PC-9 (cell line): ENCODE measurements at regions not wholly inside any gene's neighbourhood (a gene's known extent, or its start where the extent isn't known, plus 50 kb on each side); places are given as distances from the start of the nearest gene placed in this dataset.

ENCODE experiments used
- BruUV-seq: library from RNA; stranded (reverse); fragments of 400-500 nt; replicated peaks from 2 replicates; lab custom pipeline; 2021; lab: Mats Ljungman, UMichigan
- CTCF ChIA-PET: fragments of 300-600 bp; sonication (Branson Sonifier 250); formaldehyde crosslinking; loops from one replicate; lab custom pipeline; 2022; ENCODE audit warnings: antibody characterized with exemption; lab: Charles Lee
- POLR2A ChIA-PET: fragments of 300-600 bp; sonication (Branson Sonifier 250); formaldehyde crosslinking; loops from one replicate; lab custom pipeline; 2022; ENCODE audit warnings: antibody characterized with exemption; ENCODE audit not compliant: unreplicated experiment; lab: Charles Lee
- DNase-seq, 2 experiments: peaks; one replicate each; pipeline versions ENCODE4 v3.0.0 to v3.0.0-alpha.2; 2015 to 2022; ENCODE audit warnings: mixed read lengths in 1 of 2
- H2AFZ ChIP-seq: fragments of 200-600 bp; sonication (generic); 2 replicates; pipeline ENCODE4 v1.8.1; 2017; ENCODE audit warnings: antibody characterized with exemption
- H3F3A ChIP-seq: fragments of 200-600 bp; sonication (generic); 2 replicates; pipeline ENCODE4 v1.8.1; 2017; ENCODE audit warnings: antibody characterized with exemption, mild to moderate bottlenecking, low read depth; ENCODE audit not compliant: insufficient read depth
- H3K27ac ChIP-seq: fragments of 200-600 bp; sonication (generic); 2 replicates; pipeline ENCODE4 v1.6.1; 2016; ENCODE audit warnings: mixed run types
- H3K27me3 ChIP-seq: fragments of 200-600 bp; sonication (generic); 2 replicates; pipeline ENCODE4 v1.6.1; 2016; ENCODE audit warnings: low read depth, mixed run types; ENCODE audit not compliant: insufficient read depth
- H3K36me3 ChIP-seq: fragments of 200-600 bp; sonication (generic); 2 replicates; pipeline ENCODE4 v1.6.1; 2016; ENCODE audit warnings: low read depth, mixed run types
- H3K4me1 ChIP-seq: fragments of 200-600 bp; sonication (generic); replicated peaks from 2 replicates; pipeline ENCODE4 v1.6.1; 2016; ENCODE audit warnings: mixed run types; ENCODE audit not compliant: insufficient read depth
- H3K4me2 ChIP-seq: fragments of 200-600 bp; sonication (generic); 2 replicates; pipeline ENCODE4 v1.6.1; 2017; ENCODE audit warnings: mixed run types
- H3K4me3 ChIP-seq: fragments of 200-600 bp; sonication (generic); 2 replicates; pipeline ENCODE4 v1.6.1; 2016; ENCODE audit warnings: mixed run types
- H3K79me2 ChIP-seq: fragments of 200-600 bp; sonication (generic); 2 replicates; pipeline ENCODE4 v1.6.1; 2017; ENCODE audit warnings: low read depth, mixed run types
- H3K9me2 ChIP-seq: fragments of 200-600 bp; sonication (generic); 2 replicates; pipeline ENCODE4 v1.8.1; 2017; ENCODE audit warnings: mild to moderate bottlenecking; ENCODE audit not compliant: insufficient read depth
- H3K9me3 ChIP-seq: fragments of 200-600 bp; sonication (generic); 2 replicates; pipeline ENCODE4 v1.8.1; 2016; ENCODE audit warnings: low read depth; ENCODE audit not compliant: insufficient read depth
- H4K20me1 ChIP-seq: fragments of 200-600 bp; sonication (generic); 2 replicates; pipeline ENCODE4 v1.8.1; 2017; ENCODE audit not compliant: insufficient read depth
- EZH2 ChIP-seq: fragments of 200-600 bp; sonication (generic); IDR thresholded peaks from 2 replicates; pipeline ENCODE4 v1.8.0; 2017; ENCODE audit warnings: antibody characterized with exemption, low read depth
- intact Hi-C: fragments of 100-400 bp; cut with micrococcal nuclease; formaldehyde crosslinking; loops from one replicate; pipeline ENCODE4 v1.10.0; 2022; ENCODE audit not compliant: unreplicated experiment
- TF ChIP-seq, protein P1 (sequence below): fragments of 200-600 bp; sonication (generic); conservative IDR thresholded peaks from 2 replicates; pipeline ENCODE4 v1.6.1; 2017; ENCODE audit warnings: mixed run types, antibody characterized with exemption, mild to moderate bottlenecking, moderate library complexity

DNA sequence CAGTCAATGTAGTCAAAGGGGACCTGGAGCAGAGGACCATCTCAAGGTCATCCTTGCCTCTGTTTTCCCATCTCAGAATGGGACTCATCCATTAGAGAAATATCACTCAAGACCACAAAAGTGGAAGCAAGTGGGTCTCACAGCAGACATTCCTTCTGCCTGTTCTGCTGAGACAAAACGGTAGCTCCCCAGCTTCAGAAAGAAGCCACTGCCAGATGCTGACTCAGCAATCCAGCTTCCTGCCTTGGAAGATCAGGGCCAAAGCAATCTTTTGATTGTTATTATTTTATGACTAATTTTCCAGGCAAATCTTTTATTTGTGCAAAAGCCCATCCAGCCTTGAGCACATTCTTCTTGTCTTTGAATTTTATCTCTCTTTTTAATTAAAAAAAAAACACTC, 86.8 kb downstream of the CCT6B start:
- no peaks in the 10 kb centered on the region for H3K79me2 ChIP-seq
- H3K27me3 ChIP-seq, result peaks cover 41% of the 10 kb centered on the region; the same call in 1 of the 2 replicates
- intact Hi-C loops, result no loop called here
- no peaks in the 10 kb centered on the region for H3K9me2 ChIP-seq
- ChIA-PET POLR2A (no interaction called here), CTCF (no interaction called here)
- TF ChIP-seq, protein P1, sequence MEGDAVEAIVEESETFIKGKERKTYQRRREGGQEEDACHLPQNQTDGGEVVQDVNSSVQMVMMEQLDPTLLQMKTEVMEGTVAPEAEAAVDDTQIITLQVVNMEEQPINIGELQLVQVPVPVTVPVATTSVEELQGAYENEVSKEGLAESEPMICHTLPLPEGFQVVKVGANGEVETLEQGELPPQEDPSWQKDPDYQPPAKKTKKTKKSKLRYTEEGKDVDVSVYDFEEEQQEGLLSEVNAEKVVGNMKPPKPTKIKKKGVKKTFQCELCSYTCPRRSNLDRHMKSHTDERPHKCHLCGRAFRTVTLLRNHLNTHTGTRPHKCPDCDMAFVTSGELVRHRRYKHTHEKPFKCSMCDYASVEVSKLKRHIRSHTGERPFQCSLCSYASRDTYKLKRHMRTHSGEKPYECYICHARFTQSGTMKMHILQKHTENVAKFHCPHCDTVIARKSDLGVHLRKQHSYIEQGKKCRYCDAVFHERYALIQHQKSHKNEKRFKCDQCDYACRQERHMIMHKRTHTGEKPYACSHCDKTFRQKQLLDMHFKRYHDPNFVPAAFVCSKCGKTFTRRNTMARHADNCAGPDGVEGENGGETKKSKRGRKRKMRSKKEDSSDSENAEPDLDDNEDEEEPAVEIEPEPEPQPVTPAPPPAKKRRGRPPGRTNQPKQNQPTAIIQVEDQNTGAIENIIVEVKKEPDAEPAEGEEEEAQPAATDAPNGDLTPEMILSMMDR, result no peak
- no peak for TF ChIP-seq EZH2
- H3K4me2 ChIP-seq, result no peak overlapping the region
- no peak for DNase-seq
- no peak overlapping the region for H3K27ac ChIP-seq
- H3F3A ChIP-seq, result no peaks in the 10 kb centered on the region
- no peak overlapping the region for H3K4me3 ChIP-seq
- no peak overlapping the region for H2AFZ ChIP-seq
- H3K9me3 ChIP-seq, result no peaks in the 10 kb centered on the region
- no peaks in the 10 kb centered on the region for H3K36me3 ChIP-seq
- H3K4me1 ChIP-seq, result no peaks in the 10 kb centered on the region
- H4K20me1 ChIP-seq, result no peaks in the 10 kb centered on the region
- no TSS peak for BruUV-seq

DNA sequence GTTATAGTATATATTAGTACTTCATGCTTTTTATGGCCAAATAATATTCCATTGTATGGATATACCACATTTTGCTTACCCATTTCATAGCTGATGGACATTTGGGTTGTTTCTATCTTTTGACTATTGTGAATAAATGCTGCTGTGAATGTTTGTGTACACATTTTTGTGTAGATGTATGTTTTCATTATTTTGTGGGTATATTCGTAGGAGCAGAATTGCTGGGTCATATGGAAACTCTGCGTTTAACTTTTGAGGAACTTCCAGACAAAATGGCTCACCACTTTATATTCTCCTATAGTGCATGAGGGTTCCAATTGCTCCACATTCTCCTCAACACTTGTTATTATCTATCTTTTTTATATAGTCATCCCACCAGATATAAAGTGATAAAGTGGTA, 88.6 kb downstream of the CCT6B start:
- intact Hi-C loops, result no loop called here
- ChIA-PET CTCF (no interaction called here), POLR2A (no interaction called here)
- H3K4me1 ChIP-seq, result no peaks in the 10 kb centered on the region
- H3K27ac ChIP-seq, result no peak overlapping the region
- no peaks in the 10 kb centered on the region for H4K20me1 ChIP-seq
- no peak overlapping the region for H3K4me2 ChIP-seq
- H3K79me2 ChIP-seq, result no peaks in the 10 kb centered on the region
- no peak overlapping the region for H2AFZ ChIP-seq
- no peaks in the 10 kb centered on the region for H3K36me3 ChIP-seq
- H3K27me3 ChIP-seq, result peaks cover 41% of the 10 kb centered on the region; the same call in 1 of the 2 replicates
- no peak overlapping the region for H3K4me3 ChIP-seq
- H3K9me3 ChIP-seq, result no peaks in the 10 kb centered on the region
- H3F3A ChIP-seq, result no peaks in the 10 kb centered on the region
- no peaks in the 10 kb centered on the region for H3K9me2 ChIP-seq
- DNase-seq, result no peak
- TF ChIP-seq, protein P1, result no peak
- no peak for TF ChIP-seq EZH2
- no TSS peak for BruUV-seq

DNA sequence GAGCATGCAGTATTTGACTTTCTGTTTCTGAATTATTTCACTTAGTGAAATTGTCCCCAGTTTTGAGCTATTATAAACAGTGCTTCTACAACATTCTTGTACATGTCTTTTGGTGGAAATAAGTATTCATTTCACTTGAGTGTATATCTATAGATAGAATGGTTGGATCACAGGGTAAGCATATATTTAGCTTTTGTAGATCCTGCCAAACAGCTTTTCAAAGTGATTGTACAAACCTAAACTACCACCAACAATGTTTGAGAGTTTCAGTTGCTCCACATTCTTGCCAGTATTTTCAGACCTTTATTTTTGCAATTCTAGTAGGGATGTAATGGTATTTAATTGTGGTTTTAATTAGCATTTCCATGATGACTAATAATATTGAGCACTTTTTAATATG, 91.6 kb downstream of the CCT6B start:
- H3K27ac ChIP-seq, result no peak overlapping the region
- peaks cover 51% of the 10 kb centered on the region for H3K27me3 ChIP-seq
- no peak overlapping the region for H3K4me3 ChIP-seq
- H3K79me2 ChIP-seq, result no peaks in the 10 kb centered on the region
- H2AFZ ChIP-seq, result no peak overlapping the region
- H4K20me1 ChIP-seq, result no peaks in the 10 kb centered on the region
- no peak overlapping the region for H3K4me2 ChIP-seq
- TF ChIP-seq EZH2, result no peak
- TF ChIP-seq, protein P1, result no peak
- ChIA-PET POLR2A (no interaction called here), CTCF (no interaction called here)
- no peaks in the 10 kb centered on the region for H3K9me2 ChIP-seq
- H3K9me3 ChIP-seq, result no peaks in the 10 kb centered on the region
- DNase-seq, result no peak
- no TSS peak for BruUV-seq
- no peaks in the 10 kb centered on the region for H3F3A ChIP-seq
- intact Hi-C loops, result no loop called here
- no peaks in the 10 kb centered on the region for H3K36me3 ChIP-seq
- H3K4me1 ChIP-seq, result no peaks in the 10 kb centered on the region
